GM21360 (cell line): ENCODE measurements at regions not wholly inside any gene's neighbourhood (a gene's known extent, or its start where the extent isn't known, plus 50 kb on each side); places are given as distances from the start of the nearest gene placed in this dataset.
A peak's percentile ranks its signal among the peaks of the same experiment; 100 is the strongest.
"Not testable (repeated sequence)": the region's sequence is repeated elsewhere in the genome, so short reads cannot be mapped to it uniquely, and the experiment has no call there.

Source experiments
- ATAC-seq: cut with Tn5 transposase; IDR thresholded peaks from one replicate; pipeline ENCODE4 v1.9.1; 2021; ENCODE audit warnings: mild to moderate bottlenecking, moderate library complexity; ENCODE audit not compliant: unreplicated experiment

DNA sequence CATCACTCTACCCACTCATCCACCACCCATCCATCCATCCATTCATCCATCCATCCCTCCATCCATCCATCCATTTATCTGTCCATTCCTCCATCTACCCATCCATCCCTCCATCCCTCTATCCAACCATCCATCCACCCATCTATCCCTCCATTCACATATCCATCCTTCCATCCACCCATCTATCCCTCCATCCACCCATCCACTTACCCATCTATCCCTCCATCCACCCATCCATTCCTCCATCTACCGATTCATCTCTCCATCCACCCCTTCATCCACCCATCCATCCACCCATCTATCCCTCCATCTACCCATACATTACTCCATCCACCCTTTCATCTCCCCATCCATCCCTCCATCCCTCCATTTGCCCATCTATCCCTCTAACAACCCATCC is 239.6 kb upstream of the SHH start:
- no peak for ATAC-seq

DNA sequence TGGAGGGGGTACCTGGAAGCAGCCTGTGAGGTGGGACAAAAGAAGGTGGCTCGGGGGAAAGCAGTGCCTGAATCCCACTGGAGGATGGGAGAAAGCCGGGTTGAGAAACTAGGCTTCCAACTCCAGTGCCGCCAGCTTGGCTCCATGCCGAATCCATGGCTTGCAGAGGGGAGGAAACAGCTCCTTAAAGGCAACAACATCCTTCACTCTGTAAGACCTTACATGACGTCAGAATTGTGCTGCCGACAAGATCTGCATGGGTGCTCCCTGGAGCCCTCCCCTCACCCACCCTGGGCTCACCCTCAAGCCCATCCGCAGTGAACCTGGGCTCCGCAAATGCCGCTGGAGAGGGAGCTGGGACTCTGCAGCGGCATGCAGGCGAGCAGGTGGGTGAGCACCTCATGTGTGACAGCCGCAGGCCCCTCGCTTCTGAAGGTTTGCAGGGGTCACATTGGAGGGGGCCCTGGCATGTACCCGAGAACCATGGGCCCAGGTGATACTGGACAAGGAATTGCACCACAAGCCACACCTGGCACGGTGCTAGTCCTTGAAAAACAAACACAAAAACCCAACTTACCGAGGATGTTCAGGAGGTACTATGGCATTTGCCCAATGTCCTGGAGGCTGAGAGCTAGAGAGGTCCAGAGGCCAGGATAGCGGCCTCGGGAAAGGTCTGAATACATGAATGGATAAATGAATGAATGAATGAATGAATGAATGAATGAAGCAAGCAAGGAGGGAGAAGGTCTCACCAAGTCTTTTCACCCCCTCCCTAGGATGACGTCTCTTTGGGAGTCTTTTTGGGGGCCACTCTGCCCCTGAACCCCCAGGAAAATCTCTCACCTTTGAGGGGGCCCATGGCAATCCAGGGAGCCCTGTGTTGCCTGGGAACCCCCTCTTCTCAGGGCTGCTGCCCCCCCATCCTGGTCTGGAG is 238.6 kb upstream of the SHH start:
- no peak for ATAC-seq

DNA sequence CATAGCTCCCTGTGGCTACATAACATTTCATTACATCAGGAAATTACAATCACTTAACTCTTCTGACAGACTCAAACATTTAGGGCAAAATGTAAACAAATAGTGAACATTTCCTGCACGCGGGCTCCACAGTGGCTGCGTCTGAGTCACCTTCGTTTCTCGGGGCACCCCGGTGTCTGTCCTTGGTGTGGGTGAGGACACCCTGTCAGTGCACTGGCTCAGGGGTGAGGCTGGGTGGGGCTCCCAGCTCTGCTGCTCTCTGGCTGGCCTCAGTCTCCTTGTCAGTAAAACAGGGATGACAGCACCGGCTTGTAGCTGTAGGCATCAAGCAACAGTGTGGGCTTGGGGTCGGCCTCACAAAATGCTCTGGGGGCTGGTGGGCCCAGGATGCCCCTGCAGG is 237.1 kb upstream of the SHH start:
- no peak for ATAC-seq

DNA sequence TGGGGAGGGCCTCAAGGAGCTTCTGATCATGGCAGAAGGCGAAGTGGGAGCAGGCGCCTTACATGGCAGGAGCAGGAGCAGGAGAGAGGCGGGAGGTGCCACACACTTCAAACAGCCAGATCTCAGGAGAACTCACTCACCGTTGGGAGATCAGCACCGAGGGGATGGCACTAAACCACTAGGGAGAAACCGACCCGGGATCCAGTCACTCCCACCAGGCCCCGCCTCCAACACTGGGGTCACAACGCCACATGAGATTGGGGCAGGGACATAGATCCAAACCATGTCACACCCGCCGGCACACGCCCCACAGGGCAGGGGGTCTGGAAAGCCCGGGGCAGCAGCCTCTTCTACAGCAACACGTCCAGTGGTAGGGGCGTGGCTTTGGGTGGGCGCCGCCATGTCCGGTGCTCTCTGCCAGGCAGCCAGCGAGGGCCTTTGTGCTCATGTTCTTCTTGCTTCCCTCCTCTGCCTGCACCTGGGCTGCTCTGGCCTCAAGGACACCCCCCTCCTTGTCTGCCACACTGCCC is 233.8 kb upstream of the SHH start:
- no peak for ATAC-seq

DNA sequence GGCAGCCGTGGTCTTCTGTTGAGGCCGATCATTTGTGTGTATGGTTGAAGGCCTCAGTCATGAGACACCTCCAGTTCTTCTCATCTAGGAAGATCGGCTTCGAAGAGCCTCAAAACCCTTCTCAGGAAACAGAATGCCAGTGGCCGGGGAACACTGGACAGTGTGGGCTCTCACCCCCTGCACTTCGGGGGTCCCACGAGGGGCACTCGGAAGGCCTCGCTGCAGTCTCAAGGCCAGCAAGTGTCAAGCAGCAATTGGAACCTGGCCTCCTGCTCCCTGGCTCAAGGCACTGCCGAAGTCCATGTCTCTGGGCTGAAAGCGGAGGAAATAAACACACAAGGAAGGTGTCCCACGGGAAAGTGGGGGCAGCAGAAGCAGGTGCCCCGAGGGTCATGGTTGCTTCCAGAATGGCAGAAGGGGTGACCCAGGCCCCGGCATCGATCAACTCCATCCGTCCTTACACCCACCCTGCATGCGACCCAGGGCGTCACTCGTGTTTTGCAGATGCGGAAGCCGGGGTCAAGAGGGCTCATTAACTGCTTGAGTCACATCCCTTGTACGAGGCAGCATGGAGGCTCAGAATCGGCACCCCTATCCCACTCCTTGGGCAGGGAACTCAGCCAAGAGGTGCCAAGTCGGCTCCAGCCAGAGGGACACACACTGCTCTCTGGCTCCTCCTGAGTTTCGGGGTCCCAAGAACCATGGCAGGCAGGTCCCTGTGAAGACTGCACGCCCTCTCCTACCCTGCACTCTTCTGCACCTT is 231.3 kb upstream of the SHH start:
- no peak for ATAC-seq

DNA sequence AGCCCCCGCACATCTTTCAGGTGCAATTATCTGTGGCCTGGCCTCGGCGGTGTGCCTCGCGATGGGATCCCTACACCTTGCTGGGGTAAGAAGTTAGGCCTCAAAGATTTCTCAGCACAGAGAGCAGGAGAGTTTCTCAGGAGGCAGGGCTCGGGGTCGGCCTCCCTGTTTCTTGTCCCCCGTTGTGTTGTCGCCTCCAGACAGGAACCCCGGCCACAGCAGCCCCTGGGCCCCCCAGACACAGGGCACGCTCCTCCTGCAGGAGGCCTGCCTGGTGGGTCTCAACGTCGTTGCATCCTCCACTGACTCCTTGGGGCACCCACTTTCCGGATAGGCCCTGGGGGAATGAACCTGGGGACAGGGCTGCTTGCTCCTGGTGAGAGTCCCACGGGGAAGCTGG is 229.1 kb upstream of the SHH start:
- no peak for ATAC-seq

DNA sequence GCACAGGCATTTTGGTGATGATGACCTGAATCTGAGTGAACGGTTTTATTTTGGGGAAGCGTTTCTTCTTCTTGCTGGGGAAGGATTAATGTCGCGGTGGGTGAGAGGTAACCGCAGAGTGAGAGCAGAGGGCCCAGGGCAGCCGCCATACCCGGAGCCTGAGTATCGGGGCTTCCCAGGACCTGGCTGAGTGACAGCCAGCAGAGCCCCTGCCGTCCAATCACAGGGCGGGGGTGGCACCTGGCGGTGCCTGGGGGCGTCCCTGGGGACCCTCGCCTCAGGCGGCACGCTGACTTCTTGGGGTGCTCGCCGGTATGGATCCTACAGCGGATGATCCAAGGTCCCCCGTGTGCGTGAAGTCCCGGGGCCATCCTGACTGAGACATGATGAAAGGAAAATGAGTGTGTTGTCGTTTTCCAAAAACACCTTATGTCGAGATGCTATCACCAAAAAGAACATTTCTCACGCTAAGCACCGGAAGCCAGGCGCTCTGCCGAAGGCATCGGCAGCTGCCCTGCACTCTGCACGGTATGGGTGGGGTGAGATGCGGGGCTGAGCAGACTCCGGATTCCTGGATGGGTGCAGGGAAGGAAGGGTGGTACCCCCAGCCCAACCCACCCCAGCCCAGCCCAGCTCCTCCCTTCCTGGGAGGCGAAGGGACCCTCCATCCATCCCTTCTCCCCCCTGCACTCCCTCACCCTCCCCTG is 227.9 kb upstream of the SHH start:
- no peak for ATAC-seq

DNA sequence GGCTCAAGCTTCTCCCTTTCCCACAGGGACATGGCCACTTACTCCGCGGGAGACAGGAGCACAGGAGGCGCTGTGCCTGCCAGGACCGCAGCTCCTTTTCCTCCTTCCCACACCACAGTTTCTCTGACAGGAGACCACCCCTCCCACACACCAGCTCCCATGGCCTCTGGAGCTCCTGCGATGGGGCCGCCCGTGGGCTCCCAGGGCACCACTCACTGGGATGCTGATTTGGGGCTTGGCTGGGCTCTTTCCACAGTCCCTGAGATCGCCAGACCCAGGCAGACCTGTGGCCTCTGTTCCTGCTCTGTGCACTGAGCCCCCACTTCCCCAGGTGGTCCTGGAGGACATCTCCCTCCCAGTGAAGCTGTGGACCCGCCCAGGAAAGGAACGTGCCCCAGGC is 226.9 kb upstream of the SHH start:
- no peak for ATAC-seq

DNA sequence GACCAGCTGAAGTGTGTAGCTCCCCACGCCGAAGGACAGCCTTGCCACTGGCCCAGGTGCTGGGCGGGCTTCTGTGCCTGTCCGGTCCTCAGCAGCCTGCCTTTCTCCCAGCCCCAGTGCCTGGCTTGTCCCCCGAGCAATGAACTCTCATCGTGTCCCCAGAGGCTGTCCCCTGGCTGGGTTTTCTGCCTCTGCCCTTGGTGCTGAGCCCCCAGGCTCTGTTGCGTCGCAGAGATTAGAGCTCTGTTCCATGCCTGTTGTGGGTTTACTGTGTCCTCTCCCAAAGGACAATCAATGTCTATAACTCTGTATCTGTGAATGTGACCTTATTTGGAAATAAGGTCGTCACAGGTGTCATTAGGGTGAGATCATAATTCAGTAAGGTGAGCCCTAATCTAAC is 226.1 kb upstream of the SHH start:
- no peak for ATAC-seq

DNA sequence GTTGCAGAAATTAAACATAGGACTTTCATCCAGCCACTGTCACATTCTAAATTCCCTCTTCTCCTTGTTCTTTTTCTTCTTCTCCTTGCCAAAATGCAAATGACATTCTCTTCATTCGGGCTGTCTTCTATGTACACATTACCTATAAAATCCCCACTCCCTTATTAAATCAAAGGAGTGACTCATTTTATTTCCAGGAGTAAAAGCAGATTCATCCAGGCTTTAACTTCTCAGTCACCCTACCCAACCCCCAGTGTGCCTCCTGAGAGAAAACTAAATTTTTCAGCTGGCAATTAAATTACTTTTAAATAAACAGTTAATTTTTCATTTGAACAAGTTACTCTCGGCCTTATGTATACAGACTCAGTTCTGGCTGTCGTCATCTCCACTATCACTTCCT is 223.9 kb upstream of the SHH start:
- no peak for ATAC-seq

DNA sequence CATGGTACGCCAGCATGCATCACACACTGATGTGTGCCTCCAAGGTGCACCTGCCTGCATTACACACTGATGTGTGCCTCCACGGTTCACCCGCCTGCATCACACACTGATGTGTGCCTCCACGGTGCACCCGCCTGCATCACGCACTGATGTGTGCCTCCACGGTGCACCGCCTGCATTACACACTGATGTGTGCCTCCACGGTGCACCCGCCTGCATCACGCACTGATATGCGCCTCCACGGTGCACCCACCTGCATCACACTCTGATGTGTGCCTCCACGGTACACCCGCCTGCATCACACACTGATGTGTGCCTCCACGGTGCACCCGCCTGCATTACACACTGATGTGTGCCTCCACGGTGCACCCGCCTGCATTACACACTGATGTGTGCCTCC is 223.1 kb upstream of the SHH start:
- ATAC-seq: not testable (repeated sequence)

DNA sequence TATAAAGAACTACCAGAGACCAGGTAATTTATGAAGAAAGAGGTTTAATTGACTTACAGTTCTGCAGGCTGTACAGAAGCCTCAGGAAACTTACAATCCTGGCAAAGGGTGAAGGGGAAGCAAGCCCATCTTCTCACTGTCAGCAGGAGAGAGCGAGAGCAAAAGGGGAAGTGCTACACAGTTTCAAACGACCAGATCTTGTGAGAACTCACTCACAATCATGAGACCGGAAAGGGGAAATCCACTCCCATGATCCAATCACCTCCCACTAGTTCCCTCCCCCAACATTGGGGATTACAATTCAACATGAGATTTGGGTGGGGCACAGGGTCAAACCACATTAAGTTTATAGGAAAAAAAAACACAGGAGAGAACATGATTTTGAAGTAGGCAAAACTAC is 222.1 kb upstream of the SHH start:
- peak; percentile 89 for ATAC-seq

DNA sequence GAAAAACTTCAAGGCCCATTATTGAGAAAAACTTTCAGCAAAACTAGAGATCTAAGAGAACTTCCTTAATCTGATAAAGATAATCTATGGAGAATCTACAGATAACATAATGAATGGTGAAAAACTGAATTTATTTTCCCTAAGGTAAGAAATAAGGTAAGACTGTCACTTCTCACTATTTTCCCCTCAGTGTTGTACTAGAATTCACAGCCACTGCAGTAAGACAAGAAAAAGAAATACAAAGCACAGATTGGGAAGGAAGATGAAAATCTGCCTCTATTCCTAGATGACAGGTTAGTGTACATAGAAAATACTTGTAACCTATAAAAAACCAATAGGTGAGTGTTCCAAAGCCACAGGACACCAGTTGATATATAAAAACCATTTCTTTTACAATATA is 220.7 kb upstream of the SHH start:
- ATAC-seq: no peak

DNA sequence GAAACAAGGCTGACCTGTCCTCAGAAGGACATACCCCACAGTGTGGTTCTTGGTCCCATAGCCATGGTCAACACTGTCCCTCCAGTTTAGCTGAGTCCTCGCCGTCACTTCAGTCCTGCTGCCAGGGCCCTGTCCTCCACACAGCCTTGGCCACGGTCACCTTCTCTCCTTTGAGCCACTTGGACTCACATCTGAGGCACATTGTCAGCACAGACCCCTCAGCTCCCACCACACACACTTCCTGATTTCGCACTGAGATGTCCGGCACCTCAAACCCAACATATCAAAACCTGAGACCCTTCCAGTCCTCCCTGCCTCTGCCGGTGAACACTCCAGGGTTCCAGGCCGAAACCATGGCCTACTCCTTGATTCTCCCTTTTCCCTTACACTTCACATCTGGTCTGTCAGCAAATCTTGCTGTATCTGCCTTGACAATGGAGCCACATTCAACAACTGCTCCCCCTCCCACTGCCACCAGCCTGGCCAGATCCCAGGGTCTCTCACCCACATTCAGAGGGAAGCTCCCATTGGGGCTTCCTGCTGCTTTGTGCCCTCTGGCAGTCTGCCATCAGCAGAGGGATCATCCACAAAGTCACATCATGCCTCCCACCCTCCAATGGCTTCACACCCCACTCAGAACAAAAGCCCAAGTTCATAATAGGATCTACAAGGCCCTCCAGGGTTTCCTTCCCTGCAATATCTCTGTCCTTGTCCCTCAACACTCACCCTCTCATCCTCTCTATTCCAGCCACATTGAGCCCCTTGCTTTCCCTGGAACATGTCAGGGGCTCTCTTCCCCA is 219.6 kb upstream of the SHH start:
- ATAC-seq: no peak

DNA sequence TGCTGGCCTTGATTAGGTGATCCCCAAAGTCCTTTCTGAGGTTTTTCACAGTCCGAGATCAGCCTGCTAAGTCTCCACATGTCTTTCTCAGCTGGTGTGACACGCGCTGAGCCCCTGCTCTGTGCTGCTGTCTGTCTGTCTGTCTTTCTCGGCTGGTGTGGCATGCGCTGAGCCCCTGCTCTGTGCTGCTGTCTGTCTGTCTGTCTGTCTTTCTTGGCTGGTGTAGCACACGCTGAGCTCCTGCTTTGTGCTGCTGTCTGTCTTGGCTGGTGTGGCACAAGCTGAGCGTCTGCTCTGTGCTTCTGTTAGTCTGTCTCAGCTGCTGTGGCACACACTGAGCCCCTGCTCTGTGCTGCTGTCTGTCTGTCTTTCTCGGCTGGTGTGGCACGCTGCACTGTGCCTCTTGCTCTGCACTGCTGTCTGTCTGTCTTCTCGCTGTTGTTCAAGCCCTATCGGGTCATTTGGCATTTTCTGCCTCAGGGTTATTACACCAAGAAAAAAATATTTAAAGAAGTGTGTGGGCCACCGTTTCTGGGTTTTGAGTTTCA is 217.3 kb upstream of the SHH start:
- no peak for ATAC-seq

DNA sequence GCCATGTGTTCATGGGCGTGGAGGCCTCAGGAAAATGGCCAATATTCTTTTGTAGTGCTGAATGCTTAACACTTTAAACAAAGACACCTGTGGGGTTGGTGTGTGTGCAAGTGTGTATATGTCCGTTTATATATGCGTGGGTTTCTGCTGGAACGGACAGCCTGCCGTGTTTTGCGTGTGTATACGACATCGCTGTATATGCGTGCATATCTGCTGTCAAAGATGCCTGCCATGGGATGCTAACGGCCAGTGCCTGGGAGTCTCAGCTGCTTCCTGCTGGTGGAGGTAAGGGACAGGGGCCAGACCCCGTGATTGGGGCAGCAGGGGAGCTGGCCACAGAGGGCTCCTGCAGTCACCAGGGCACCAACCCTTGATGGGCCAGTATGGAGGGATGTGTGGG is 216.3 kb upstream of the SHH start:
- ATAC-seq: no peak

DNA sequence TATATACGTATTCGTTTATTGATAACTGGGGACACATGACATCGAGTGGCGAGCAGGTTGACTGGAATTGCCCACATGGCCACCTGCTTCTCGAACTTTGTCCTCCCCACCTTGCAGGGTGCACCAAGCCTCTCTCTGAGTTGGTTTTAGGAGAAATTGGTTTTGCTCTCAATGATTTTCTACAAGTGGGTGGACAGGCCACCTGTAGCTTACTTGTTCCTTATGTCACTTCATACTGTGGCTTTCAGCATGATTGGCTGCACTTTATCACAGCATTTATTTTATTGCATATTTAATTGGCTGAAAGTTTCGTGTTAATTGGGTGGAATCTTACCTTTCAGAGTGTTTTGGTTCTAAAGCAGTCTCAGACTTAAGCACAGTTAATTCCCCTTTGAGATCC is 215.6 kb upstream of the SHH start:
- no peak for ATAC-seq

DNA sequence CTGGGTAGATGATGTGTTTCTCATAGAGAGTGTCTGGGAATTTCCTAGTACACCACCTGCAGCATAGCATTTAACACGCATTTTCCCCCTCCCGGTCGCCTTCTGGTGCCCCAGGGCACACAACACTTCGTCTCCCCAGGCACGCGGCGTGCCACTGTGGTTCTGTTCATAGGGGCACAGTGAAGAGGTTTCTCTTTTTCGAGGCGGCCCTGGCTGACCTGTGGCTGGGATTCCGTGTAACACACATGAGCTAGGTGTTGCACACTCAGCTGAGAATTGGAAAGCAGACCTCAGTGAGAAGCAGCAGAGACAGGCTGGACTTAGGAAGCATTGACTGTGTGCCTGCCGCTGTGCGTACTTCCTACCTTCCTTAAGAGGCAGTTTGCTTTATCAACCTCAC is 214.3 kb upstream of the SHH start:
- ATAC-seq: no peak

DNA sequence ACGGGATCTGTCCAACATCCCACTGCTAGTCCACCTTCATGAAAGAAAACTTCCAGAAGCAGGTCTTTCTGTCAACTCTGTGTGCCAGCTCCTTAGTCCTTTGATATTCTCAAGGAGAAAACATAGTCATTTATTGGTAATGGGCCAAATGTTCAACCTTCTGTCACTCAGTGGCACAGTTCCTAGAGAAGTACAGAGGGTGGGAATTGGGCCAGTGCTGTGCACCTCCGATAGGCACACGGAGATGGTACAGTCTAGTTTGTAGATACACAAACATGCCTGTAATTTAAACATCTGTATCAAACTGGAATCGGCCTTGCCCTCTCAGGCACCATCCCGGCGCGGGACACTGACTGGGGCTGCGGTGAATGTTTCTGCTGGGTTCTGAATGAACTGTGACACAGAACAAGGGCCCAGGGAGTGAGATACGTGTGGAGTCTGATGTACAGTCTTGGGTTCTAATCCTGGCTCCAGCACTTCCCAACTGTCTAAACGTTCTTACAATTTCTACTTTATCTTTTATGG is 213.9 kb upstream of the SHH start:
- ATAC-seq: no peak

DNA sequence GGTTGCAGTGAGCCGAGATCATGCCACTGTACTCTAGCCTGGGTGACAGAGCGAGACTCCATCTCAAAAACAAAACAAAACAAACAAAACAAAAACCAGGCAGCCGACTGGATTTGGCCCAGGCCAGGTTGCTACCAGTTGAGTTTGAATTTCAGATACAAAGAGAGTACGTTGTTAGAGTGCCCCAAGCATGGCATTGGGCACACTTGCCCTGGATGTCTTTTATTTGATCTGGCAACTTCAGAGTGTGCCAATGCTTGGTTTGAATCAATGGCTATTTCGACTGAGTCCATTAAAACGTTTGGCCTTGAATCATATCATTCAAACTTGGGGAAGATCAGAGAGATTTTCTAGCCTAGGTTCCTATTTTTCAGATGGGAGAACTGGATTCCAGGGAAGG is 213.4 kb upstream of the SHH start:
- ATAC-seq: no peak
